H9 (cell line): ENCODE measurements at regions not wholly inside any gene's neighbourhood (a gene's known extent, or its start where the extent isn't known, plus 50 kb on each side); places are given as distances from the start of the nearest gene placed in this dataset.

Experiments
- DNase-seq: peaks from one replicate; pipeline ENCODE4 v3.0.0-alpha.2; 2017
- H2AFZ ChIP-seq: one replicate; pipeline ENCODE4 v1.6.1; 2013; ENCODE audit warnings: mild to moderate bottlenecking, low read length, control low read depth, moderate library complexity
- H2AK5ac ChIP-seq: 2 replicates; pipeline ENCODE4 v1.6.1; 2013; ENCODE audit warnings: low read length, control low read depth, mixed read lengths; ENCODE audit not compliant: insufficient read length
- H2BK120ac ChIP-seq: one replicate; pipeline ENCODE4 v1.6.1; 2013; ENCODE audit warnings: low read depth, mild to moderate bottlenecking, low read length, control low read depth, inconsistent platforms; ENCODE audit not compliant: poor library complexity, severe bottlenecking
- H2BK12ac ChIP-seq: 2 replicates; pipeline ENCODE4 v1.6.1; 2013; ENCODE audit warnings: low read length, control low read depth, mixed read lengths, low read depth; ENCODE audit not compliant: insufficient read length
- H2BK15ac ChIP-seq: 2 replicates; pipeline ENCODE4 v1.6.1; 2013; ENCODE audit warnings: low read depth, low read length, control low read depth
- H2BK20ac ChIP-seq: one replicate; pipeline ENCODE4 v1.6.1; 2013; ENCODE audit warnings: low read depth, mild to moderate bottlenecking, low read length, control low read depth, inconsistent platforms; ENCODE audit not compliant: poor library complexity, severe bottlenecking
- H2BK5ac ChIP-seq: 2 replicates; pipeline ENCODE4 v1.6.1; 2013; ENCODE audit warnings: low read length, control low read depth, mixed read lengths; ENCODE audit not compliant: insufficient read length
- H3K14ac ChIP-seq: 2 replicates; pipeline ENCODE4 v1.6.1; 2013; ENCODE audit warnings: low read length, control low read depth; ENCODE audit not compliant: insufficient read depth
- H3K18ac ChIP-seq: 2 replicates; pipeline ENCODE4 v1.6.1; 2013; ENCODE audit warnings: low read depth, mild to moderate bottlenecking, mixed read lengths, low read length, control low read depth; ENCODE audit not compliant: insufficient read length
- H3K23ac ChIP-seq: 2 replicates; pipeline ENCODE4 v1.6.1; 2013; ENCODE audit warnings: low read length, control low read depth, mixed read lengths, low read depth; ENCODE audit not compliant: insufficient read length
- H3K23me2 ChIP-seq: 2 replicates; pipeline ENCODE4 v1.6.1; 2013; ENCODE audit warnings: low read depth, mild to moderate bottlenecking, mixed read lengths, low read length, control low read depth; ENCODE audit not compliant: insufficient read length, poor library complexity, severe bottlenecking
- H3K27ac ChIP-seq: 2 replicates; pipeline ENCODE4 v1.5.1; 2013; ENCODE audit warnings: low read length, control low read depth, mixed read lengths, low read depth; ENCODE audit not compliant: insufficient read length
- H3K27me3 ChIP-seq: 2 replicates; pipeline ENCODE4 v1.6.1; 2013; ENCODE audit warnings: low read length, control low read depth, inconsistent platforms; ENCODE audit not compliant: insufficient read depth
- H3K4ac ChIP-seq: 2 replicates; pipeline ENCODE4 v1.6.1; 2013; ENCODE audit warnings: low read depth, mild to moderate bottlenecking, control low read depth, inconsistent platforms, low read length, moderate library complexity
- H3K4me1 ChIP-seq: 2 replicates; pipeline ENCODE4 v1.6.1; 2013; ENCODE audit warnings: low read length, control low read depth, inconsistent platforms; ENCODE audit not compliant: insufficient read depth
- H3K4me2 ChIP-seq: 2 replicates; pipeline ENCODE4 v1.6.1; 2013; ENCODE audit warnings: low read length, control low read depth, mixed read lengths; ENCODE audit not compliant: insufficient read length, insufficient read depth
- H3K56ac ChIP-seq: 2 replicates; pipeline ENCODE4 v1.6.1; 2013; ENCODE audit warnings: low read depth, mild to moderate bottlenecking, mixed read lengths, low read length, control low read depth; ENCODE audit not compliant: insufficient read length
- H3K79me1 ChIP-seq: 2 replicates; pipeline ENCODE4 v1.6.1; 2013; ENCODE audit warnings: low read depth, mild to moderate bottlenecking, moderate library complexity, low read length, control low read depth, inconsistent platforms; ENCODE audit not compliant: insufficient read depth, poor library complexity, severe bottlenecking
- H3K79me2 ChIP-seq: 2 replicates; pipeline ENCODE4 v1.6.1; 2013; ENCODE audit warnings: low read length, control low read depth, inconsistent platforms; ENCODE audit not compliant: insufficient read depth
- H3K9ac ChIP-seq: 2 replicates; pipeline ENCODE4 v1.6.1; 2013; ENCODE audit warnings: low read length, control low read depth, mixed read lengths; ENCODE audit not compliant: insufficient read length; ENCODE audit errors: extremely low read depth
- H3K9me3 ChIP-seq: one replicate; pipeline ENCODE4 v1.6.1; 2013; ENCODE audit warnings: low read depth, low read length, inconsistent platforms; ENCODE audit not compliant: control insufficient read depth
- H3T11ph ChIP-seq: one replicate; pipeline ENCODE4 v1.6.1; 2013; ENCODE audit warnings: mild to moderate bottlenecking, low read length, control low read depth, inconsistent platforms
- H4K20me1 ChIP-seq: one replicate; pipeline ENCODE4 v1.6.1; 2013; ENCODE audit not compliant: control insufficient read depth, insufficient read length, insufficient read depth
- H4K5ac ChIP-seq: 2 replicates; pipeline ENCODE4 v1.6.1; 2013; ENCODE audit warnings: low read depth, mild to moderate bottlenecking, mixed read lengths, low read length, control low read depth; ENCODE audit not compliant: insufficient read length
- H4K8ac ChIP-seq: replicated peaks from 2 replicates; pipeline ENCODE4 v1.6.1; 2013; ENCODE audit warnings: low read length, control low read depth, mixed read lengths, low read depth; ENCODE audit not compliant: insufficient read length
- H4K91ac ChIP-seq: 2 replicates; pipeline ENCODE4 v1.6.1; 2013; ENCODE audit warnings: low read depth, mild to moderate bottlenecking, moderate library complexity, mixed read lengths, low read length, control low read depth; ENCODE audit not compliant: insufficient read length
- H3K27ac Mint-ChIP-seq, 3 experiments: 2 replicates in 2 of 3; 3 replicates in 1 of 3; pipeline ENCODE4 v1.8.0; 2020 to 2021; ENCODE audit warnings: mixed read lengths in 3 of 3, mild to moderate bottlenecking in 1 of 3, moderate library complexity in 1 of 3
- H3K27me3 Mint-ChIP-seq: 2 replicates; pipeline ENCODE4 v1.8.0; 2021; ENCODE audit warnings: low read depth, mild to moderate bottlenecking, moderate library complexity, mixed read lengths
- H3K36me3 Mint-ChIP-seq, 3 experiments: 2 replicates in 2 of 3; 3 replicates in 1 of 3; pipeline ENCODE4 v1.8.0; 2020 to 2021; ENCODE audit warnings: low read depth in 3 of 3, mixed read lengths in 3 of 3; ENCODE audit not compliant: insufficient read depth in 1 of 3
- H3K4me1 Mint-ChIP-seq, 2 experiments: 2 replicates each; pipeline ENCODE4 v1.8.0; 2020; ENCODE audit warnings: mixed read lengths in 2 of 2
- H3K4me3 Mint-ChIP-seq, 2 experiments: 2 replicates in 1 of 2; 3 replicates in 1 of 2; pipeline ENCODE4 v1.8.0; 2020 to 2021; ENCODE audit warnings: mild to moderate bottlenecking in 2 of 2, mixed read lengths in 2 of 2, moderate library complexity in 1 of 2
- H3K9me3 Mint-ChIP-seq, 2 experiments: 2 replicates in 1 of 2; 3 replicates in 1 of 2; pipeline ENCODE4 v1.8.0; 2020; ENCODE audit warnings: mild to moderate bottlenecking in 2 of 2, mixed read lengths in 2 of 2, moderate library complexity in 1 of 2
- CTCF ChIP-seq: fragments of 200-600 bp; sonication (generic); conservative IDR thresholded peaks from 3 replicates; pipeline ENCODE4 v1.8.0; 2021; ENCODE audit warnings: antibody characterized with exemption, mild to moderate bottlenecking
- WGBS: extraction: QIAGEN DNeasy Blood & Tissue Kit; methylation state at CpG from one replicate; pipeline ENCODE4 v1.1.7; 2013; ENCODE audit warnings: missing lambda C conversion rate, low lambda C conversion rate, mixed read lengths; ENCODE audit not compliant: insufficient read length; ENCODE audit errors: extremely low coverage; 5-methylcytosine and 5-hydroxymethylcytosine counted together

- no peak overlapping the region for H3K4me3 Mint-ChIP-seq
- Histone ChIP-seq H3K23ac (no peak overlapping the region), H4K20me1 (no peaks in the 10 kb centered on the region), H2AK5ac (no peak overlapping the region), H3K4me2 (no peak overlapping the region), H3K27ac (no peak overlapping the region), H2BK20ac (no peak overlapping the region), H3K4me1 (no peaks in the 10 kb centered on the region), H3K27me3 (no peaks in the 10 kb centered on the region), H4K8ac (no peak overlapping the region), H2BK5ac (no peak overlapping the region), H4K91ac (no peak overlapping the region), H3K23me2 (no peaks in the 10 kb centered on the region), H3K9me3 (no peaks in the 10 kb centered on the region), H2BK120ac (no peak overlapping the region), H3K14ac (no peak overlapping the region), H4K5ac (no peak overlapping the region), H3T11ph (no peak overlapping the region), H3K79me1 (no peaks in the 10 kb centered on the region), H2BK15ac (no peak overlapping the region), H3K79me2 (no peaks in the 10 kb centered on the region), H3K4ac (no peak overlapping the region), H3K18ac (no peak overlapping the region), H2BK12ac (no peak overlapping the region), H2AFZ (no peak overlapping the region), H3K56ac (no peak overlapping the region), H3K9ac (no peak overlapping the region)
- no CpG with 5 or more reads among the region's 3 CpGs for whole genome bisulfite sequencing
- no peaks in the 10 kb centered on the region; a peak in 1 of 5 replicates for H3K9me3 Mint-ChIP-seq
- H3K36me3 Mint-ChIP-seq, result no peaks in the 10 kb centered on the region
- peaks cover 21 to 24% of the 10 kb centered on the region in 2 experiments for H3K4me1 Mint-ChIP-seq
- no peak overlapping the region; a peak in 1 of 7 replicates for H3K27ac Mint-ChIP-seq
- no peak for DNase-seq
- no peak for TF ChIP-seq CTCF
- H3K27me3 Mint-ChIP-seq, result no peaks in the 10 kb centered on the region; the same call in 1 of the 2 replicates
Observed at GRCh38 chr2:121977326-121977725, 221.9 kb downstream of the TSN start.
